ENCODE measurements at regions not wholly inside any gene's neighbourhood (a gene's known extent, or its start where the extent isn't known, plus 50 kb on each side); places are given as distances from the start of the nearest gene placed in this dataset.

DNA sequence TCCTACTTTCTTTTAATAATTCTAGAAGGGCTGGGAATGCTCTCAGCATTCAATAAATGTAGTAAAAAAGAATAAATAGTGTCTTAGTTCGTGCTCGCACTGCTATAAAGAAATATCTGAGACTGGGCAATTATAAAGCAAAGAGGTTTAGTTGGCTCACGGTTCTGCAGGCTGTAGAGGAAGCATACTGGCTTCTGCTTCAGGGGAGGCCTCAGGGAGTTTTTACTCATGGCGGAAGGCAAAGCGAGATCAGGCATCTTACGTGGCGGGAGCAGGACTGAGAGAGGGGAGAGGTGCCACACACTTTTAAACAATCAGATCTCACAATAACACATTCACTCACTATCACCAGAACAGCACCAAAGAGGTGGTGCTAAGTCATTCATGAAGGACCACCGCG lies 103.0 kb upstream of the UBE2E2 start:
- TF ChIP-seq YY1 (IDR thresholded peaks at IDR 0.05; ENCODE audit: low read depth), result no peak
- TF ChIP-seq, protein P1, sequence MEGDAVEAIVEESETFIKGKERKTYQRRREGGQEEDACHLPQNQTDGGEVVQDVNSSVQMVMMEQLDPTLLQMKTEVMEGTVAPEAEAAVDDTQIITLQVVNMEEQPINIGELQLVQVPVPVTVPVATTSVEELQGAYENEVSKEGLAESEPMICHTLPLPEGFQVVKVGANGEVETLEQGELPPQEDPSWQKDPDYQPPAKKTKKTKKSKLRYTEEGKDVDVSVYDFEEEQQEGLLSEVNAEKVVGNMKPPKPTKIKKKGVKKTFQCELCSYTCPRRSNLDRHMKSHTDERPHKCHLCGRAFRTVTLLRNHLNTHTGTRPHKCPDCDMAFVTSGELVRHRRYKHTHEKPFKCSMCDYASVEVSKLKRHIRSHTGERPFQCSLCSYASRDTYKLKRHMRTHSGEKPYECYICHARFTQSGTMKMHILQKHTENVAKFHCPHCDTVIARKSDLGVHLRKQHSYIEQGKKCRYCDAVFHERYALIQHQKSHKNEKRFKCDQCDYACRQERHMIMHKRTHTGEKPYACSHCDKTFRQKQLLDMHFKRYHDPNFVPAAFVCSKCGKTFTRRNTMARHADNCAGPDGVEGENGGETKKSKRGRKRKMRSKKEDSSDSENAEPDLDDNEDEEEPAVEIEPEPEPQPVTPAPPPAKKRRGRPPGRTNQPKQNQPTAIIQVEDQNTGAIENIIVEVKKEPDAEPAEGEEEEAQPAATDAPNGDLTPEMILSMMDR (IDR thresholded peaks at IDR 0.05), result no peak

Measured in SK-N-SH (cell line).